Astrocyte (in vitro differentiated cells and primary cell): ENCODE measurements at regions not wholly inside any gene's neighbourhood (a gene's known extent, or its start where the extent isn't known, plus 50 kb on each side); places are given as distances from the start of the nearest gene placed in this dataset.

Experiments
- EZH2 ChIP-seq: IDR thresholded peaks from 2 replicates; pipeline ENCODE4 v1.6.1; 2012; ENCODE audit warnings: mild to moderate bottlenecking, low read length, inconsistent platforms; ENCODE audit not compliant: insufficient read depth
- TF ChIP-seq, protein P1 (sequence below): IDR thresholded peaks from 2 replicates; pipeline ENCODE4 v1.5.1; 2011; ENCODE audit warnings: low read depth, mild to moderate bottlenecking, inconsistent platforms, low read length, moderate library complexity; ENCODE audit not compliant: insufficient read depth

DNA sequence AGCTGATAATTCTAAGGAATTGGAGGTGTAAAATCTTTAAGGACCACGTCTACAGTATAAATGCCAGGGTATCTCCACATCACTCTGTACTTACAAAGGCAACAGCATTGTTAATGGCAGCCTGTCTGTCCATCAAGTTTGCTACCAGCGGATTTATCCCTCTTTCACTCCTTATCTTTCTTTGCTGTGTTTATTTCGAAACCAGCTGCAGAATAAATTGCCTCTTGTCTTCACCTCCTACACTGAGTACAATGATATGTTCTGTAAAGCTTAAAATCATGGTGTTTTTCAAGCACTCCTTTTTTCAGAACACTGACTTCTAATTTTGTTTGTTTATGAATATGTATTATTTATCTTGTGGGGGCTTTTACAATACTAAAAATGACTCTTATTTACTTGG is 1088.1 kb downstream of the NR2F1-AS1 start:
- TF ChIP-seq EZH2: no peak
- TF ChIP-seq, protein P1, sequence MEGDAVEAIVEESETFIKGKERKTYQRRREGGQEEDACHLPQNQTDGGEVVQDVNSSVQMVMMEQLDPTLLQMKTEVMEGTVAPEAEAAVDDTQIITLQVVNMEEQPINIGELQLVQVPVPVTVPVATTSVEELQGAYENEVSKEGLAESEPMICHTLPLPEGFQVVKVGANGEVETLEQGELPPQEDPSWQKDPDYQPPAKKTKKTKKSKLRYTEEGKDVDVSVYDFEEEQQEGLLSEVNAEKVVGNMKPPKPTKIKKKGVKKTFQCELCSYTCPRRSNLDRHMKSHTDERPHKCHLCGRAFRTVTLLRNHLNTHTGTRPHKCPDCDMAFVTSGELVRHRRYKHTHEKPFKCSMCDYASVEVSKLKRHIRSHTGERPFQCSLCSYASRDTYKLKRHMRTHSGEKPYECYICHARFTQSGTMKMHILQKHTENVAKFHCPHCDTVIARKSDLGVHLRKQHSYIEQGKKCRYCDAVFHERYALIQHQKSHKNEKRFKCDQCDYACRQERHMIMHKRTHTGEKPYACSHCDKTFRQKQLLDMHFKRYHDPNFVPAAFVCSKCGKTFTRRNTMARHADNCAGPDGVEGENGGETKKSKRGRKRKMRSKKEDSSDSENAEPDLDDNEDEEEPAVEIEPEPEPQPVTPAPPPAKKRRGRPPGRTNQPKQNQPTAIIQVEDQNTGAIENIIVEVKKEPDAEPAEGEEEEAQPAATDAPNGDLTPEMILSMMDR: no peak
